ENCODE measurements at regions not wholly inside any gene's neighbourhood (a gene's known extent, or its start where the extent isn't known, plus 50 kb on each side); places are given as distances from the start of the nearest gene placed in this dataset.
"Not testable (repeated sequence)": the region's sequence is repeated elsewhere in the genome, so short reads cannot be mapped to it uniquely, and the experiment has no call there.

DNA sequence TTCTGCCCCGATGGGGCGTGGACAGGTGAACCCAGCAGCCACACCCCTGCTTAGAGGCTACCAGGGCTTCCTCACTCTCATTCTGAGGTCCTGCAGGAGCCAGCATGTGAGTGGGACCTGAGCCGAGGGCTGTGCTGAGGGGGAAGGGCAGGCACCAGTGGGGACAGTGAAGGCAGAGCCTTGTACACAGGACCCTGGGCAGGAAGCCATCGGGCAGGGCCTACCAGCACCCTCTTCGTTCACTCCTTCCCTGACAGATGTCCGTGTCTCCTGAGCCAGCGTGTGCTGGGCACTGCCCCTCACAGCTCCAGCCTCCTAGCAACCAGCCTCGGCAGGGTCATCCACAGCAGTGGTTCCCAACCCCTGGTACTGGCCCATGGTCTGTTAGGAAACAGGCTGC, 5385.0 kb upstream of the TPTE start:
- TF ChIP-seq EZH2, EZH2phosphoT487 (IDR thresholded peaks at IDR 0.05): not testable (repeated sequence)
- TF ChIP-seq, protein P1, sequence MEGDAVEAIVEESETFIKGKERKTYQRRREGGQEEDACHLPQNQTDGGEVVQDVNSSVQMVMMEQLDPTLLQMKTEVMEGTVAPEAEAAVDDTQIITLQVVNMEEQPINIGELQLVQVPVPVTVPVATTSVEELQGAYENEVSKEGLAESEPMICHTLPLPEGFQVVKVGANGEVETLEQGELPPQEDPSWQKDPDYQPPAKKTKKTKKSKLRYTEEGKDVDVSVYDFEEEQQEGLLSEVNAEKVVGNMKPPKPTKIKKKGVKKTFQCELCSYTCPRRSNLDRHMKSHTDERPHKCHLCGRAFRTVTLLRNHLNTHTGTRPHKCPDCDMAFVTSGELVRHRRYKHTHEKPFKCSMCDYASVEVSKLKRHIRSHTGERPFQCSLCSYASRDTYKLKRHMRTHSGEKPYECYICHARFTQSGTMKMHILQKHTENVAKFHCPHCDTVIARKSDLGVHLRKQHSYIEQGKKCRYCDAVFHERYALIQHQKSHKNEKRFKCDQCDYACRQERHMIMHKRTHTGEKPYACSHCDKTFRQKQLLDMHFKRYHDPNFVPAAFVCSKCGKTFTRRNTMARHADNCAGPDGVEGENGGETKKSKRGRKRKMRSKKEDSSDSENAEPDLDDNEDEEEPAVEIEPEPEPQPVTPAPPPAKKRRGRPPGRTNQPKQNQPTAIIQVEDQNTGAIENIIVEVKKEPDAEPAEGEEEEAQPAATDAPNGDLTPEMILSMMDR (IDR thresholded peaks at IDR 0.05), result not testable (repeated sequence)

Data from neural progenitor cell (in vitro differentiated cells).